SK-N-SH (cell line): ENCODE measurements at regions not wholly inside any gene's neighbourhood (a gene's known extent, or its start where the extent isn't known, plus 50 kb on each side); places are given as distances from the start of the nearest gene placed in this dataset.

Experiments
- CTCF ChIA-PET: fragments of 300-600, 350-600 bp; formaldehyde crosslinking; extraction: SDS; loops from one replicate; lab custom pipeline; 2021; lab: Yijun Ruan, JAX
- POLR2A ChIA-PET: fragments of 350-600 bp; sonication (Branson Sonifier 250); formaldehyde crosslinking; extraction: SDS; loops from one replicate; lab custom pipeline; 2020; ENCODE audit warnings: antibody characterized with exemption, inconsistent platforms; lab: Yijun Ruan, JAX
- DNase-seq: peaks from one replicate; pipeline ENCODE4 v3.0.0; 2012
- H2AFZ ChIP-seq: fragments of 200-600 bp; sonication (generic); 2 replicates; pipeline ENCODE4 v1.8.1; 2016; ENCODE audit warnings: antibody characterized with exemption, mild to moderate bottlenecking, low read depth
- H3F3A ChIP-seq: fragments of 200-600 bp; sonication (generic); replicated peaks from 2 replicates; pipeline ENCODE3; 2016; ENCODE audit warnings: antibody characterized with exemption, mild to moderate bottlenecking; ENCODE audit not compliant: insufficient read depth
- H3K27ac ChIP-seq, 2 experiments: fragments of 200-500 bp in 1 of 2; fragments of 200-600 bp in 1 of 2; sonication (Bioruptor generic) in 1 of 2; sonication (generic), shearing (Covaris generic) in 1 of 2; 2 replicates each; pipeline versions ENCODE4 v1.5.1 to v1.6.1; 2014 to 2016; ENCODE audit warnings: low read depth in 2 of 2, inconsistent platforms in 1 of 2, low read length in 1 of 2, mild to moderate bottlenecking in 1 of 2, mixed read lengths in 1 of 2
- H3K27me3 ChIP-seq: fragments of 200-600 bp; sonication (generic), shearing (Covaris generic); 2 replicates; pipeline ENCODE4 v1.6.1; 2016; ENCODE audit warnings: mixed run types; ENCODE audit not compliant: insufficient read depth
- H3K36me3 ChIP-seq, 2 experiments: fragments of 200-500 bp in 1 of 2; fragments of 200-600 bp in 1 of 2; sonication (Bioruptor generic) in 1 of 2; sonication (generic) in 1 of 2; replicated peaks in 1 of 2; 2 replicates each; pipeline versions ENCODE3 to v1.5.1; 2014 to 2016; ENCODE audit warnings: low read length in 1 of 2, mild to moderate bottlenecking in 1 of 2; ENCODE audit not compliant: insufficient read depth in 2 of 2, control insufficient read depth in 1 of 2
- H3K4me1 ChIP-seq, 2 experiments: fragments of 200-500 bp in 1 of 2; fragments of 200-600 bp in 1 of 2; sonication (Bioruptor generic) in 1 of 2; sonication (generic), shearing (Covaris generic) in 1 of 2; 2 replicates each; pipeline versions ENCODE4 v1.5.1 to v1.6.1; 2014 to 2016; ENCODE audit warnings: low read depth in 1 of 2, low read length in 1 of 2, mixed run types in 1 of 2; ENCODE audit not compliant: insufficient read depth in 2 of 2, control insufficient read depth in 1 of 2
- H3K4me2 ChIP-seq: fragments of 200-600 bp; sonication (generic), shearing (Covaris generic); 2 replicates; pipeline ENCODE4 v1.6.1; 2017; ENCODE audit warnings: mixed run types
- H3K4me3 ChIP-seq, 2 experiments: fragments of 200-500 bp in 1 of 2; fragments of 200-600 bp in 1 of 2; sonication (Bioruptor generic) in 1 of 2; sonication (generic), shearing (Covaris generic) in 1 of 2; 2 replicates each; pipeline versions ENCODE4 v1.5.1 to v1.8.1; 2014 to 2016; ENCODE audit warnings: low read depth in 2 of 2, inconsistent platforms in 1 of 2, low read length in 1 of 2, mild to moderate bottlenecking in 1 of 2, mixed read lengths in 1 of 2, moderate library complexity in 1 of 2
- H3K79me2 ChIP-seq: fragments of 200-600 bp; sonication (generic); 2 replicates; pipeline ENCODE4 v1.8.1; 2017; ENCODE audit warnings: mild to moderate bottlenecking; ENCODE audit not compliant: insufficient read depth
- H3K9ac ChIP-seq: fragments of 200-600 bp; sonication (generic); 2 replicates; pipeline ENCODE4 v1.6.1; 2017; ENCODE audit warnings: mixed run types
- H3K9me2 ChIP-seq: fragments of 200-600 bp; sonication (generic); 2 replicates; pipeline ENCODE4 v1.6.1; 2017; ENCODE audit warnings: mixed run types
- H3K9me3 ChIP-seq: fragments of 200-600 bp; sonication (generic); 2 replicates; pipeline ENCODE4 v1.6.1; 2017; ENCODE audit warnings: mixed run types, mild to moderate bottlenecking, moderate library complexity
- H4K20me1 ChIP-seq: fragments of 200-600 bp; sonication (generic); 2 replicates; pipeline ENCODE4 v1.6.1; 2017; ENCODE audit warnings: mild to moderate bottlenecking, mixed run types; ENCODE audit not compliant: insufficient read depth
- CHD2 ChIP-seq: fragments of 150-350 bp; IDR thresholded peaks from 2 replicates; pipeline ENCODE4 v1.6.1; 2018; ENCODE audit warnings: low read length; ENCODE audit not compliant: partially characterized antibody
- EZH2phosphoT487 ChIP-seq: fragments of 200-600 bp; sonication (generic); IDR thresholded peaks from 2 replicates; pipeline ENCODE4 v1.6.1; 2017; ENCODE audit warnings: low read depth, mixed run types, mild to moderate bottlenecking, antibody characterized with exemption, moderate library complexity, borderline replicate concordance
- FOSL2 ChIP-seq: IDR thresholded peaks from 2 replicates; pipeline ENCODE4 v1.4.0; 2012; ENCODE audit warnings: low read depth, mild to moderate bottlenecking, moderate library complexity, borderline replicate concordance
- FOXJ3 ChIP-seq: sonication (generic); formaldehyde crosslinking; IDR thresholded peaks from 2 replicates; pipeline ENCODE4 v1.5.1; 2020; ENCODE audit warnings: mild to moderate bottlenecking, missing genetic modification reagents
- MAX ChIP-seq: IDR thresholded peaks from 2 replicates; pipeline ENCODE4 v1.4.0; 2012; ENCODE audit warnings: low read depth
- MEF2A ChIP-seq: IDR thresholded peaks from 2 replicates; pipeline ENCODE4 v1.4.0; 2012; ENCODE audit warnings: low read depth, borderline replicate concordance
- MXI1 ChIP-seq: IDR thresholded peaks from 2 replicates; pipeline ENCODE4 v1.6.1; 2012; ENCODE audit warnings: mild to moderate bottlenecking, low read depth, low read length, improper control_type of control experiment
- NFIC ChIP-seq: IDR thresholded peaks from 2 replicates; pipeline ENCODE4 v1.4.0; 2012; ENCODE audit warnings: borderline replicate concordance
- PBX3 ChIP-seq: IDR thresholded peaks from 2 replicates; pipeline ENCODE4; 2012
- POLR2AphosphoS5 ChIP-seq: IDR thresholded peaks from 2 replicates; pipeline ENCODE4 v1.6.1; 2012; ENCODE audit warnings: low read depth, low read length
- REST ChIP-seq: IDR thresholded peaks from 2 replicates; pipeline ENCODE4 v1.6.1; 2012; ENCODE audit warnings: mild to moderate bottlenecking, low read depth, low read length, moderate library complexity
- RFX5 ChIP-seq: IDR thresholded peaks from 2 replicates; pipeline ENCODE4 v1.6.1; 2012; ENCODE audit warnings: mild to moderate bottlenecking, improper control_type of control experiment, low read length
- RXRA ChIP-seq: IDR thresholded peaks from 2 replicates; pipeline ENCODE4 v1.4.0; 2012; ENCODE audit warnings: low read depth, mild to moderate bottlenecking, borderline replicate concordance
- SIN3A ChIP-seq: IDR thresholded peaks from 2 replicates; pipeline ENCODE4 v1.6.1; 2012; ENCODE audit warnings: low read depth, mild to moderate bottlenecking, low read length, moderate library complexity, borderline replicate concordance
- SMC3 ChIP-seq: IDR thresholded peaks from 2 replicates; pipeline ENCODE4 v1.6.1; 2012; ENCODE audit warnings: low read depth, low read length, improper control_type of control experiment
- YY1 ChIP-seq: IDR thresholded peaks from 2 replicates; pipeline ENCODE4 v1.4.0; 2012; ENCODE audit warnings: low read depth, mild to moderate bottlenecking
- WGBS: methylation state at CpG from one replicate; pipeline ENCODE4 v1.1.6; 2017; ENCODE audit warnings: low lambda C conversion rate; 5-methylcytosine and 5-hydroxymethylcytosine counted together
- TF ChIP-seq, protein P1 (sequence below): fragments of 150-350 bp; IDR thresholded peaks from 2 replicates; pipeline ENCODE4 v1.6.1; 2016; ENCODE audit warnings: mild to moderate bottlenecking, low read depth, low read length
- TF ChIP-seq, protein P2 (sequence below): IDR thresholded peaks from 2 replicates; pipeline ENCODE4 v1.4.0; 2012; ENCODE audit warnings: low read depth, borderline replicate concordance

DNA sequence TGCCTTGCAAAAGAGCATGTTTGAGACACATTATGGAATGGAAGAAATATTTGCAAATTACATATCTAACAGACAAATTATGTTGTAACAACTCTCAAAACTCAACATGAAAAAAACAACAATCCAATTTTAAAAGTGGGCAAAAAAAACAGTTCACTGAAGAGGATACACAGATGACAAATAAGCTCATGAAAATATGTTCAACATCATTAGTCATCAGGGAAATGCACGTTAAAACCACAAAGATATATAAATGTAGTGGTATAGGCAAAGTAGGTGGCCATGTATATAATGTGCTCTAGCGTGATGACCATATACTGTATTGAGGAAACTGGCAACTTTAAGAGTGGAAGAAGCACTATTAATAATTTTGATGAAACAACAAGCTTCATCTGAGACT lies 220.1 kb downstream of the IRS1 start:
- H3K9me2 ChIP-seq = no peaks in the 10 kb centered on the region
- no peaks in the 10 kb centered on the region for H3K9me3 ChIP-seq
- DNase-seq = no peak
- CTCF ChIA-PET = no interaction called here
- no peak overlapping the region for H3K4me3 ChIP-seq
- no peak overlapping the region for H3K27ac ChIP-seq
- TF ChIP-seq NFIC (no peak), YY1 (no peak), CHD2 (no peak), EZH2phosphoT487 (no peak), MEF2A (no peak), REST (no peak), POLR2AphosphoS5 (no peak), FOSL2 (no peak), MAX (no peak), RFX5 (no peak), SIN3A (no peak), PBX3 (no peak), RXRA (no peak), FOXJ3 (CRISPR knock-in tag) (no peak), SMC3 (no peak), MXI1 (no peak)
- TF ChIP-seq, protein P1, sequence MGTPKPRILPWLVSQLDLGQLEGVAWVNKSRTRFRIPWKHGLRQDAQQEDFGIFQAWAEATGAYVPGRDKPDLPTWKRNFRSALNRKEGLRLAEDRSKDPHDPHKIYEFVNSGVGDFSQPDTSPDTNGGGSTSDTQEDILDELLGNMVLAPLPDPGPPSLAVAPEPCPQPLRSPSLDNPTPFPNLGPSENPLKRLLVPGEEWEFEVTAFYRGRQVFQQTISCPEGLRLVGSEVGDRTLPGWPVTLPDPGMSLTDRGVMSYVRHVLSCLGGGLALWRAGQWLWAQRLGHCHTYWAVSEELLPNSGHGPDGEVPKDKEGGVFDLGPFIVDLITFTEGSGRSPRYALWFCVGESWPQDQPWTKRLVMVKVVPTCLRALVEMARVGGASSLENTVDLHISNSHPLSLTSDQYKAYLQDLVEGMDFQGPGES = no peak
- TF ChIP-seq, protein P2, sequence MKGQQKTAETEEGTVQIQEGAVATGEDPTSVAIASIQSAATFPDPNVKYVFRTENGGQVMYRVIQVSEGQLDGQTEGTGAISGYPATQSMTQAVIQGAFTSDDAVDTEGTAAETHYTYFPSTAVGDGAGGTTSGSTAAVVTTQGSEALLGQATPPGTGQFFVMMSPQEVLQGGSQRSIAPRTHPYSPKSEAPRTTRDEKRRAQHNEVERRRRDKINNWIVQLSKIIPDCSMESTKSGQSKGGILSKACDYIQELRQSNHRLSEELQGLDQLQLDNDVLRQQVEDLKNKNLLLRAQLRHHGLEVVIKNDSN = no peak
- no peaks in the 10 kb centered on the region for H3K27me3 ChIP-seq
- no peak overlapping the region for H2AFZ ChIP-seq
- no peak overlapping the region for H3K4me2 ChIP-seq
- POLR2A ChIA-PET = no interaction called here
- H3K4me1 ChIP-seq = peaks cover 0 to 23% of the 10 kb centered on the region in 2 experiments; a peak in 2 of 4 replicates
- no peak overlapping the region for H3K9ac ChIP-seq
- H3K36me3 ChIP-seq = no peaks in the 10 kb centered on the region
- H4K20me1 ChIP-seq = no peaks in the 10 kb centered on the region
- WGBS = 40% methylated on average over 2 of the region's 2 CpGs
- peaks cover 20% of the 10 kb centered on the region for H3F3A ChIP-seq
- no peaks in the 10 kb centered on the region for H3K79me2 ChIP-seq
